ENCODE measurements at regions not wholly inside any gene's neighbourhood (a gene's known extent, or its start where the extent isn't known, plus 50 kb on each side); places are given as distances from the start of the nearest gene placed in this dataset.

DNA sequence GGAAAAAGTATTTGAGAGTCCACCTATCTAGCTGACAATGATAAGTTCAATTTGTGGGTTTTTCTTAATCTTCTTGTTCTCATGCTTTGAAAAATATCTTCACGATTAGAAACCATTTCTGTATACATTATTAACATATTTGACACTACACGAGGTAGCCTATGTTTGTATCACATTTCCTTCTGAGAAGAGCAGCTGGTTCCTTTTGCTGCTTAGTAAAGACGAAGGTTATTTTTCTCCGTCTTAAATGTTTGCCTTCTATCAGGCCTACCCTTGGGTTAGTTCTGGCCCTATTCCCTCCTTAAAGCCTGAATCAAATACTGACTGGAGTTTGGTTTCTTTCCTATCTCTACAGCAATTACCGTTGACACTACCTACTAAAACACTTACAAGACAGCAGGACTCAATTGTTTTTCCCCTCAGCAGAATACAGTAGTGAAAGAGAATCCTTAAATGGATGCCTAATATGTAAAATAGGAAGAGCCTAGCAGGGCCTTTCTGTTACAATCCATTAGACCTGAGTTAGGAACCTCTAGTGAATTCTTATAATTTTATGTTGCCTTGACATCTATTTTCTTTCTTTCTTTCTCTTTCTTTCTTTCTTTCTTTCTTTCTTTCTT, 790.4 kb downstream of the EPHA4 start:
- TF ChIP-seq CTCF (IDR thresholded peaks at IDR 0.05 in 4 of 5, conservative IDR thresholded peaks at IDR 0.05 in 1 of 5) (no peak), POLR2A (IDR thresholded peaks at IDR 0.05) (no peak)

Measured in gastrocnemius medialis (tissue), 4 donors.